ENCODE measurements at regions not wholly inside any gene's neighbourhood (a gene's known extent, or its start where the extent isn't known, plus 50 kb on each side); places are given as distances from the start of the nearest gene placed in this dataset.

- Mint-ChIP-seq H3K4me1 (no peaks in the 10 kb centered on the region), H3K27me3 (no peaks in the 10 kb centered on the region), H3K9me3 (ENCODE audit: insufficient read depth) (peaks cover 2% of the 10 kb centered on the region), H3K4me3 (no peak overlapping the region), H3K27ac (no peak overlapping the region)
- intact Hi-C loops (cut with micrococcal nuclease) = no loop called here
- DNase-seq (no peak), ATAC-seq (ENCODE audit: low read depth) (no peak)
- no peak overlapping the region for H3K4me2 ChIP-seq (replicated peaks; ENCODE audit: low read depth, low read length, poor library complexity, severe bottlenecking)
- CTCF ChIA-PET = no interaction called here
- WGBS (ENCODE audit: insufficient coverage) = 100% methylated on average over 1 of the region's 3 CpGs
- no peak overlapping the region for H3K4me3 ChIP-seq (ENCODE audit: control extremely low read depth in 1 of 5, extremely low read depth in 1 of 5, insufficient read depth in 1 of 5, low read depth in 2 of 5, low read length in 4 of 5)
- peaks cover 0 to 4% (median 0%) of the 10 kb centered on the region in 3 donors for H3K9me3 ChIP-seq (ENCODE audit: control extremely low read depth in 1 of 3, control insufficient read depth in 2 of 3, insufficient read depth in 1 of 3, low read length in 2 of 3)
- H3K9ac ChIP-seq (ENCODE audit: low read length) = no peak overlapping the region
- H3K36me3 ChIP-seq (replicated peaks in 1 of 2; ENCODE audit: control extremely low read depth in 1 of 2, control insufficient read depth in 1 of 2, extremely low read depth in 1 of 2, insufficient read depth in 2 of 2, low read length in 1 of 2) = no peaks in the 10 kb centered on the region
- TF ChIP-seq EZH2 (IDR thresholded peaks at IDR 0.05; ENCODE audit: borderline replicate concordance, insufficient read depth, low read depth, low read length, poor library complexity, severe bottlenecking) = no peak
- no peak for TF ChIP-seq CTCF (IDR thresholded peaks at IDR 0.05)
- H2AFZ ChIP-seq (ENCODE audit: insufficient read depth, low read depth, low read length, poor library complexity, severe bottlenecking) = no peak overlapping the region
- no peaks in the 10 kb centered on the region for H3K27me3 ChIP-seq (replicated peaks in 1 of 4; ENCODE audit: control extremely low read depth in 1 of 4, control insufficient read depth in 3 of 4, insufficient read depth in 4 of 4, low read length in 3 of 4)
- POLR2A ChIA-PET = no interaction called here
- H3K27ac ChIP-seq (ENCODE audit: low read length in 2 of 2) = no peak overlapping the region
- H4K20me1 ChIP-seq (ENCODE audit: control insufficient read depth, insufficient read depth, low read length, poor library complexity, severe bottlenecking) = no peaks in the 10 kb centered on the region
- no peaks in the 10 kb centered on the region for H3K4me1 ChIP-seq (ENCODE audit: control insufficient read depth in 2 of 2, insufficient read depth in 2 of 2, low read length in 2 of 2)
- H3K79me2 ChIP-seq (ENCODE audit: control insufficient read depth, insufficient read depth, low read length) = no peaks in the 10 kb centered on the region
Observed at GRCh38 chr5:166708291-166708690, 1583.2 kb upstream of the WWC1 start.

GRCh38 chr5:166709691-166710090 is 1581.8 kb upstream of the WWC1 start:
- intact Hi-C loops (cut with micrococcal nuclease) = no loop called here
- no peak for DNase-seq
- no peaks in the 10 kb centered on the region for H3K79me2 ChIP-seq (ENCODE audit: control insufficient read depth, insufficient read depth, low read length)
- H3K4me1 ChIP-seq (ENCODE audit: control insufficient read depth in 2 of 2, insufficient read depth in 2 of 2, low read length in 2 of 2) = no peaks in the 10 kb centered on the region
- Mint-ChIP-seq H3K4me1 (no peaks in the 10 kb centered on the region), H3K27ac (no peak overlapping the region), H3K4me3 (no peak overlapping the region), H3K27me3 (no peaks in the 10 kb centered on the region), H3K9me3 (ENCODE audit: insufficient read depth) (peaks cover 2% of the 10 kb centered on the region)
- no peaks in the 10 kb centered on the region for H3K36me3 ChIP-seq (replicated peaks in 1 of 2; ENCODE audit: control extremely low read depth in 1 of 2, control insufficient read depth in 1 of 2, extremely low read depth in 1 of 2, insufficient read depth in 2 of 2, low read length in 1 of 2)
- H3K9ac ChIP-seq (ENCODE audit: low read length) = no peak overlapping the region
- POLR2A ChIA-PET = no interaction called here
- 100% methylated on average over 1 of the region's 1 CpG for WGBS (ENCODE audit: insufficient coverage)
- no peak for ATAC-seq (ENCODE audit: low read depth)
- no peak overlapping the region for H3K27ac ChIP-seq (ENCODE audit: low read length in 2 of 2)
- CTCF ChIA-PET = no interaction called here
- H2AFZ ChIP-seq (ENCODE audit: insufficient read depth, low read depth, low read length, poor library complexity, severe bottlenecking) = no peak overlapping the region
- H3K4me3 ChIP-seq (ENCODE audit: control extremely low read depth in 1 of 5, extremely low read depth in 1 of 5, insufficient read depth in 1 of 5, low read depth in 2 of 5, low read length in 4 of 5) = no peak overlapping the region
- H4K20me1 ChIP-seq (ENCODE audit: control insufficient read depth, insufficient read depth, low read length, poor library complexity, severe bottlenecking) = no peaks in the 10 kb centered on the region
- no peaks in the 10 kb centered on the region for H3K27me3 ChIP-seq (replicated peaks in 1 of 4; ENCODE audit: control extremely low read depth in 1 of 4, control insufficient read depth in 3 of 4, insufficient read depth in 4 of 4, low read length in 3 of 4)
- TF ChIP-seq EZH2 (IDR thresholded peaks at IDR 0.05; ENCODE audit: borderline replicate concordance, insufficient read depth, low read depth, low read length, poor library complexity, severe bottlenecking) (no peak), CTCF (IDR thresholded peaks at IDR 0.05) (no peak)
- peaks cover 0 to 7% (median 0%) of the 10 kb centered on the region in 3 donors for H3K9me3 ChIP-seq (ENCODE audit: control extremely low read depth in 1 of 3, control insufficient read depth in 2 of 3, insufficient read depth in 1 of 3, low read length in 2 of 3)
- H3K4me2 ChIP-seq (replicated peaks; ENCODE audit: low read depth, low read length, poor library complexity, severe bottlenecking) = no peak overlapping the region
